Fibroblast of pulmonary artery (primary cell): ENCODE measurements at regions not wholly inside any gene's neighbourhood (a gene's known extent, or its start where the extent isn't known, plus 50 kb on each side); places are given as distances from the start of the nearest gene placed in this dataset.
A peak's percentile ranks its signal among the peaks of the same experiment; 100 is the strongest.

ENCODE experiments used
- DNase-seq: peaks from one replicate; pipeline ENCODE4 v3.0.0-alpha.2; 2010; ENCODE audit warnings: low read depth
- H3K4me3 ChIP-seq: replicated peaks from 2 replicates; pipeline ENCODE4 v1.5.1; 2011; ENCODE audit warnings: low read depth, mild to moderate bottlenecking, control low read depth, low read length, moderate library complexity
- CTCF ChIP-seq: IDR thresholded peaks from 2 replicates; pipeline ENCODE4 v1.5.1; 2011; ENCODE audit warnings: mild to moderate bottlenecking, control low read depth, low read length, inconsistent platforms; ENCODE audit errors: missing control alignments

- TF ChIP-seq CTCF: no peak
- H3K4me3 ChIP-seq: no peak overlapping the region
- DNase-seq: no peak
These were observed 491.2 kb downstream of the PYDC2 start for GRCh38 chr3:191952186-191952585.

GRCh38 chr3:191952609-191953008, 491.6 kb downstream of the PYDC2 start:
- no peak for DNase-seq
- TF ChIP-seq CTCF: no peak
- H3K4me3 ChIP-seq: no peak overlapping the region

- no peak for DNase-seq
- no peak for TF ChIP-seq CTCF
- no peak overlapping the region for H3K4me3 ChIP-seq
These were observed 498.2 kb downstream of the PYDC2 start for GRCh38 chr3:191958980-191959671.

GRCh38 chr3:191959876-191960413, 499.0 kb downstream of the PYDC2 start:
- DNase-seq: peak; percentile 2
- no peak for TF ChIP-seq CTCF
- no peak overlapping the region for H3K4me3 ChIP-seq

- TF ChIP-seq CTCF: no peak
- DNase-seq: no peak
- no peak overlapping the region for H3K4me3 ChIP-seq
These were observed 500.1 kb downstream of the PYDC2 start for GRCh38 chr3:191961022-191961421.

GRCh38 chr3:191961529-191961928, 500.6 kb downstream of the PYDC2 start:
- no peak for DNase-seq
- TF ChIP-seq CTCF: no peak
- H3K4me3 ChIP-seq: no peak overlapping the region

GRCh38 chr3:191962324-191962723, 501.4 kb downstream of the PYDC2 start:
- no peak overlapping the region for H3K4me3 ChIP-seq
- TF ChIP-seq CTCF: no peak
- no peak for DNase-seq
